CD4-positive, alpha-beta T cell (primary cell): ENCODE measurements at regions not wholly inside any gene's neighbourhood (a gene's known extent, or its start where the extent isn't known, plus 50 kb on each side); places are given as distances from the start of the nearest gene placed in this dataset.

Experiments
- ATAC-seq: fragments of 200-7000 bp; cut with Tn5 transposase; one replicate; pipeline ENCODE4 v1.10.0; 2022; ENCODE audit warnings: mild to moderate bottlenecking; ENCODE audit not compliant: poor library complexity
- CTCF ChIA-PET: fragments of 350-600 bp; sonication (Branson Sonifier 250); formaldehyde crosslinking; loops from one replicate; lab custom pipeline; 2021; ENCODE audit warnings: antibody characterized with exemption, inconsistent platforms; lab: Charles Lee
- POLR2A ChIA-PET: fragments of 350-600 bp; sonication (Branson Sonifier 250); formaldehyde crosslinking; loops from one replicate; lab custom pipeline; 2021; ENCODE audit warnings: antibody characterized with exemption, inconsistent platforms; lab: Charles Lee
- DNase-seq, 14 experiments: peaks; one replicate each; pipeline ENCODE4 v3.0.0-alpha.2; 2013 to 2020; ENCODE audit warnings: mixed read lengths in 2 of 14
- H3K27ac ChIP-seq, 2 donors: one replicate each; pipeline versions ENCODE4 v1.5.1 to v1.7.0; 2013; ENCODE audit warnings: low read length in 2 of 2, low read depth in 1 of 2, mild to moderate bottlenecking in 1 of 2
- H3K27me3 ChIP-seq, 2 experiments: 1 replicate in 1 of 2; 2 replicates in 1 of 2; pipeline versions ENCODE4 v1.6.1 to v1.7.0; 2013; ENCODE audit warnings: low read length in 2 of 2, control low read depth in 1 of 2, mild to moderate bottlenecking in 1 of 2, moderate library complexity in 1 of 2; ENCODE audit not compliant: insufficient read depth in 2 of 2, control insufficient read depth in 1 of 2
- H3K36me3 ChIP-seq: one replicate; pipeline ENCODE4 v1.6.1; 2013; ENCODE audit warnings: low read length, control low read depth; ENCODE audit not compliant: insufficient read depth
- H3K4me1 ChIP-seq: one replicate; pipeline ENCODE4 v1.6.1; 2013; ENCODE audit warnings: low read length, control low read depth; ENCODE audit not compliant: insufficient read depth
- H3K4me3 ChIP-seq: one replicate; pipeline ENCODE4 v1.5.1; 2013; ENCODE audit warnings: mild to moderate bottlenecking, low read length, moderate library complexity
- H3K9me3 ChIP-seq, 2 experiments: 1 replicate in 1 of 2; 2 replicates in 1 of 2; pipeline versions ENCODE4 v1.6.1 to v1.7.0; 2013; ENCODE audit warnings: low read length in 2 of 2, mild to moderate bottlenecking in 2 of 2, control low read depth in 1 of 2, moderate library complexity in 1 of 2; ENCODE audit not compliant: control insufficient read depth in 1 of 2, insufficient read depth in 1 of 2
- H3K27ac Mint-ChIP-seq: one replicate; pipeline ENCODE4 v1.8.0; 2020; ENCODE audit warnings: mixed read lengths
- H3K27me3 Mint-ChIP-seq: one replicate; pipeline ENCODE4 v1.8.0; 2021; ENCODE audit warnings: mixed read lengths
- H3K36me3 Mint-ChIP-seq: one replicate; pipeline ENCODE4 v1.8.0; 2021; ENCODE audit warnings: low read depth, mixed read lengths
- H3K4me1 Mint-ChIP-seq: one replicate; pipeline ENCODE4 v1.8.0; 2021; ENCODE audit warnings: low read depth, mixed read lengths
- H3K4me3 Mint-ChIP-seq: one replicate; pipeline ENCODE4 v1.8.0; 2020; ENCODE audit warnings: mild to moderate bottlenecking, mixed read lengths
- H3K9me3 Mint-ChIP-seq: one replicate; pipeline ENCODE4 v1.8.0; 2020; ENCODE audit warnings: mixed read lengths
- intact Hi-C, 2 experiments: fragments of 100-400 bp; cut with DNase I in 1 of 2; cut with micrococcal nuclease in 1 of 2; formaldehyde crosslinking; loops; one replicate each; pipeline versions ENCODE4 v1.15.1 to v1.9.0; 2023 to 2025; cut with DNase I, micrococcal nuclease
- TF ChIP-seq, protein P1 (sequence below): fragments of 200-600 bp; IDR thresholded peaks from one replicate; pipeline ENCODE4 v1.8.0; 2022; ENCODE audit warnings: antibody characterized with exemption, mild to moderate bottlenecking

DNA sequence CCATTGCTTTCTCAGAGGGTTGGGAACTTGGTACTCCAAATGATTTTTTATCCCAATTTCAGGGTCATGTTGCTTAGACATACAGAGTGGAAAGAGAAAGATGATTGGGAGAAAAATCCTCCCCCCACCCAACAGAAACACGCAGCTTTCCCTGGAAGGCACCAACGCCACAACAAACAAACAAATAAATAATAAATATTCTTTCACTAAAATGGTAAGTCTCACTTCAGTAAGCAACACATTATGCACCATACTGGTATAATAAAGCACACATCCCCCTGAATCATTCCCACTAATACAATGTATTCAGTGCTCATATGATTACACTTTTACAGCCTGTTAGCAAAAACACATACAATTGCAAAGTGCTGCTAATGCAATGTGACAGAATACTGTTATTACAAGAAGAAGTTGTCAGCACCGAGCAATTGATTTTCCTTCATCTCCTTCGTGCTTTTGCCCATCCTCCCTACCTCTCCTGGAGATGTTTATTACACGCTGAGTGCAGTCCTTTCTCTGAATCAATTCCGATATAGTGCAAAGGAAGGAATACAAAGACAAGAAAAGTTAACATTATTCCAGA, 359.9 kb downstream of the TXNL1 start:
- no peak for ATAC-seq
- H3K36me3 Mint-ChIP-seq = no peaks in the 10 kb centered on the region

DNA sequence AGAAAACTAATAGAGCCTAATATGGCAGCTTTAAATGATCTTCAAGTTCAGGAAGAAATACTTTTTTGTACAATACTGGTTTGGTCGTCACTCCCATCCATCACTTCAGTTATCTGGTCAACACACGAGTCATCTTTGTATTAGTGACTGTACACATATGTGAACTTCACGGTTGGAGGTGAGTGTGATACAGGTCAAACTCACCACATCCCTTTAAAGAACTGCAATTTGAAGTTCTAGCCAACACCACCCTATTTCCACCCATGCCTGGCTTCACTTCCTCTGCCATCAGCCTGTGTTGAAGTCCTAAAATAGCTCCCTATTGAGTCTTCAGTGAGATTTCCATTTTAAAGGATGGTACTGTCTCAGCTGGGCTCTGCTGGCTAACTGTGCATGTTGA, 361.9 kb downstream of the TXNL1 start:
- CTCF ChIA-PET = no interaction called here
- intact Hi-C loops = no loop called here
- Mint-ChIP-seq H3K4me1 (no peaks in the 10 kb centered on the region), H3K9me3 (no peaks in the 10 kb centered on the region), H3K36me3 (no peaks in the 10 kb centered on the region), H3K27me3 (no peaks in the 10 kb centered on the region), H3K27ac (no peak overlapping the region), H3K4me3 (no peak overlapping the region)
- Histone ChIP-seq H3K27me3 (no peaks in the 10 kb centered on the region), H3K36me3 (no peaks in the 10 kb centered on the region), H3K9me3 (no peaks in the 10 kb centered on the region), H3K27ac (no peak overlapping the region), H3K4me1 (no peaks in the 10 kb centered on the region), H3K4me3 (no peak overlapping the region)
- no peak for ATAC-seq
- TF ChIP-seq, protein P1, sequence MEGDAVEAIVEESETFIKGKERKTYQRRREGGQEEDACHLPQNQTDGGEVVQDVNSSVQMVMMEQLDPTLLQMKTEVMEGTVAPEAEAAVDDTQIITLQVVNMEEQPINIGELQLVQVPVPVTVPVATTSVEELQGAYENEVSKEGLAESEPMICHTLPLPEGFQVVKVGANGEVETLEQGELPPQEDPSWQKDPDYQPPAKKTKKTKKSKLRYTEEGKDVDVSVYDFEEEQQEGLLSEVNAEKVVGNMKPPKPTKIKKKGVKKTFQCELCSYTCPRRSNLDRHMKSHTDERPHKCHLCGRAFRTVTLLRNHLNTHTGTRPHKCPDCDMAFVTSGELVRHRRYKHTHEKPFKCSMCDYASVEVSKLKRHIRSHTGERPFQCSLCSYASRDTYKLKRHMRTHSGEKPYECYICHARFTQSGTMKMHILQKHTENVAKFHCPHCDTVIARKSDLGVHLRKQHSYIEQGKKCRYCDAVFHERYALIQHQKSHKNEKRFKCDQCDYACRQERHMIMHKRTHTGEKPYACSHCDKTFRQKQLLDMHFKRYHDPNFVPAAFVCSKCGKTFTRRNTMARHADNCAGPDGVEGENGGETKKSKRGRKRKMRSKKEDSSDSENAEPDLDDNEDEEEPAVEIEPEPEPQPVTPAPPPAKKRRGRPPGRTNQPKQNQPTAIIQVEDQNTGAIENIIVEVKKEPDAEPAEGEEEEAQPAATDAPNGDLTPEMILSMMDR = no peak
- DNase-seq = no peak
- POLR2A ChIA-PET = no interaction called here

More for the DNA sequence above, 359.9 kb downstream of the TXNL1 start:
- H3K27me3 Mint-ChIP-seq = no peaks in the 10 kb centered on the region
- Histone ChIP-seq H3K4me3 (no peak overlapping the region), H3K27me3 (no peaks in the 10 kb centered on the region), H3K9me3 (no peaks in the 10 kb centered on the region), H3K27ac (no peak overlapping the region), H3K36me3 (no peaks in the 10 kb centered on the region), H3K4me1 (no peaks in the 10 kb centered on the region)
- no peak overlapping the region for H3K27ac Mint-ChIP-seq
- ChIA-PET CTCF (no interaction called here), POLR2A (no interaction called here)
- intact Hi-C loops = no loop called here
- no peak overlapping the region for H3K4me3 Mint-ChIP-seq
- TF ChIP-seq, protein P1 = no peak
- H3K9me3 Mint-ChIP-seq = no peaks in the 10 kb centered on the region
- no peaks in the 10 kb centered on the region for H3K4me1 Mint-ChIP-seq
- no peak for DNase-seq

DNA sequence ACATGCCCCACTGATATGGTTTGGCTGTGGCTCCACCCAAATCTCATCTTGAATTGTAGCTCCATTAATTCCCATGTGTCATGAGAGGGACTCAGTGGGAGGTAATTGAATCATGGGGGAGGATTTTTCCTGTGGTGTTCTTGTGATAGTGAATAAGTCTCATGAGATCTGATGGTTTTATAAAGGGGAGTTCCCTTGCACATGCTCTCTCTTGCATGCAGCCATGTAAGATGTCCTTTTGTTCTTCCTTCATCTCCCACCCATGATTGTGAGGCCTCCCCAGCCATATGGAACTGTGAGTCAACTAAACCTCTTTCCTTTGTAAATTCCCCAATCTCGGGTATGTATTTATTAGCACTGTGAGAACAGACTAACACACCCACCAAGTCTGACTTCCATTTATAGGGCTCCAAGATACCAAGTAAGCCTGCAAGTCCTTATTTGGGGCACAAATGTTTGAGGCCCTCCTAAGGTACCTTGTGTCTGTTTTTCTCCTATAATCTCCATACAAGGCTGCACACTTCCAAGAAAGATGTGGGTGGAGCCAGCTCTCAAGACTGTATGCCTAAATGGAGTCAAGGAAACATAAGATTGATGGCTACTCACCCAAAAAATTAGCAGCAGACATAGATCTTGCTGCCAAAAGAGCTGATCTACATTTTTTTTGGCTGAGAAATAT, 364.7 kb downstream of the TXNL1 start:
- CTCF ChIA-PET = no interaction called here

More for the DNA sequence above, 364.7 kb downstream of the TXNL1 start:
- ATAC-seq = no peak
- intact Hi-C loops = no loop called here
- Histone ChIP-seq H3K36me3 (no peaks in the 10 kb centered on the region), H3K27me3 (no peaks in the 10 kb centered on the region), H3K4me1 (no peaks in the 10 kb centered on the region), H3K27ac (no peak overlapping the region), H3K9me3 (no peaks in the 10 kb centered on the region), H3K4me3 (no peak overlapping the region)
- H3K27me3 Mint-ChIP-seq = no peaks in the 10 kb centered on the region
- no peaks in the 10 kb centered on the region for H3K4me1 Mint-ChIP-seq
- H3K27ac Mint-ChIP-seq = no peak overlapping the region
- H3K9me3 Mint-ChIP-seq = no peaks in the 10 kb centered on the region
- H3K36me3 Mint-ChIP-seq = no peaks in the 10 kb centered on the region
- no peak overlapping the region for H3K4me3 Mint-ChIP-seq
- DNase-seq = no peak
- TF ChIP-seq, protein P1 = no peak
- POLR2A ChIA-PET = no interaction called here
